Prostate gland (tissue), 2 donors: ENCODE measurements at regions not wholly inside any gene's neighbourhood (a gene's known extent, or its start where the extent isn't known, plus 50 kb on each side); places are given as distances from the start of the nearest gene placed in this dataset.

Source experiments
- DNase-seq: peaks from one replicate; pipeline ENCODE4 v3.0.0-alpha.2; 2019; ENCODE audit warnings: low spot score
- H3K27ac ChIP-seq, 2 donors: fragments of 200-600 bp; sonication (generic); 2 replicates each; pipeline ENCODE4 v1.5.1; 2017 to 2019
- H3K27me3 ChIP-seq: fragments of 200-600 bp; sonication (generic); replicated peaks from 2 replicates; pipeline ENCODE4 v1.5.1; 2019; ENCODE audit not compliant: insufficient read depth
- H3K36me3 ChIP-seq, 2 donors: fragments of 200-600 bp; sonication (generic); 1 replicate in 1 of 2; 2 replicates in 1 of 2; pipeline versions ENCODE4 v1.5.1 to v1.8.1; 2017 to 2019
- H3K4me1 ChIP-seq: fragments of 200-600 bp; sonication (generic); replicated peaks from 2 replicates; pipeline ENCODE4 v1.5.1; 2019
- H3K4me3 ChIP-seq, 2 donors: fragments of 200-600 bp; sonication (generic); 2 replicates each; pipeline ENCODE4 v1.5.1; 2017 to 2019
- H3K9me3 ChIP-seq: fragments of 200-600 bp; sonication (generic); 2 replicates; pipeline ENCODE4 v1.5.1; 2017
- CTCF ChIP-seq, 4 experiments: fragments of 200-600 bp in 2 of 4; fragments of 450-650 bp in 2 of 4; sonication (generic) in 2 of 4; IDR thresholded peaks; 1 replicate in 3 of 4; 2 replicates in 1 of 4; pipeline ENCODE4 v1.5.1; 2016 to 2019; ENCODE audit warnings: antibody characterized with exemption in 4 of 4, mild to moderate bottlenecking in 2 of 4, moderate library complexity in 2 of 4
- POLR2A ChIP-seq: fragments of 450-650 bp; IDR thresholded peaks from one replicate; pipeline ENCODE4 v1.6.1; 2016; ENCODE audit warnings: antibody characterized with exemption, mild to moderate bottlenecking
- POLR2AphosphoS5 ChIP-seq: sonication (generic); formaldehyde crosslinking; IDR thresholded peaks from one replicate; pipeline ENCODE4 v1.6.1; 2017; ENCODE audit warnings: antibody characterized with exemption
- WGBS: methylation state at CpG from one replicate; pipeline ENCODE4 v1.1.5; 2018; 5-methylcytosine and 5-hydroxymethylcytosine counted together
- intact Hi-C: fragments of 100-400 bp; cut with DNase I; formaldehyde crosslinking; loops from one replicate; pipeline ENCODE4 v1.14.2; 2022

- Histone ChIP-seq H3K36me3 (no peaks in the 10 kb centered on the region), H3K4me3 (no peak overlapping the region), H3K9me3 (no peaks in the 10 kb centered on the region), H3K27ac (no peak overlapping the region), H3K27me3 (no peaks in the 10 kb centered on the region), H3K4me1 (no peaks in the 10 kb centered on the region)
- intact Hi-C loops = no loop called here
- no peak for DNase-seq
- TF ChIP-seq CTCF (IDR thresholded peaks at IDR 0.05) (no peak), POLR2AphosphoS5 (no peak), POLR2A (no peak)
- WGBS = 65% methylated on average over 3 of the region's 3 CpGs
Measured at GRCh38 chr3:168360993-168361392, 265.3 kb upstream of the GOLIM4 start.

- intact Hi-C loops = no loop called here
- DNase-seq = no peak
- Histone ChIP-seq H3K36me3 (no peaks in the 10 kb centered on the region), H3K27me3 (no peaks in the 10 kb centered on the region), H3K27ac (no peak overlapping the region), H3K4me3 (no peak overlapping the region), H3K9me3 (no peaks in the 10 kb centered on the region), H3K4me1 (no peaks in the 10 kb centered on the region)
- TF ChIP-seq POLR2A (no peak), CTCF (IDR thresholded peaks at IDR 0.05) (no peak), POLR2AphosphoS5 (no peak)
- WGBS = 66% methylated on average over 9 of the region's 9 CpGs
Measured at GRCh38 chr3:168342946-168343850, 247.5 kb upstream of the GOLIM4 start.

- Histone ChIP-seq H3K27ac (no peak overlapping the region), H3K4me3 (no peak overlapping the region), H3K36me3 (no peaks in the 10 kb centered on the region), H3K9me3 (no peaks in the 10 kb centered on the region), H3K4me1 (no peaks in the 10 kb centered on the region), H3K27me3 (no peaks in the 10 kb centered on the region)
- intact Hi-C loops = no loop called here
- WGBS = 65% methylated on average over 2 of the region's 2 CpGs
- DNase-seq = no peak
- TF ChIP-seq POLR2AphosphoS5 (no peak), CTCF (IDR thresholded peaks at IDR 0.05) (no peak), POLR2A (no peak)
Measured at GRCh38 chr3:168341956-168342936, 246.5 kb upstream of the GOLIM4 start.

GRCh38 chr3:168341192-168341815 lies 245.6 kb upstream of the GOLIM4 start:
- WGBS = 68% methylated on average over 3 of the region's 3 CpGs
- no peaks in the 10 kb centered on the region for H3K27me3 ChIP-seq
- no peak overlapping the region for H3K27ac ChIP-seq
- TF ChIP-seq POLR2AphosphoS5 (no peak), CTCF (IDR thresholded peaks at IDR 0.05) (no peak), POLR2A (no peak)
- H3K4me3 ChIP-seq = no peak overlapping the region
- DNase-seq = no peak
- no peaks in the 10 kb centered on the region for H3K9me3 ChIP-seq
- H3K4me1 ChIP-seq = no peaks in the 10 kb centered on the region
- no peaks in the 10 kb centered on the region for H3K36me3 ChIP-seq
- intact Hi-C loops = no loop called here
